HG02981 (cell line): ENCODE measurements at regions not wholly inside any gene's neighbourhood (a gene's known extent, or its start where the extent isn't known, plus 50 kb on each side); places are given as distances from the start of the nearest gene placed in this dataset.
"Not testable (repeated sequence)": the region's sequence is repeated elsewhere in the genome, so short reads cannot be mapped to it uniquely, and the experiment has no call there.

Experiments
- ATAC-seq: cut with Tn5 transposase; IDR thresholded peaks from one replicate; pipeline ENCODE4 v1.9.1; 2021; ENCODE audit warnings: mild to moderate bottlenecking, moderate library complexity; ENCODE audit not compliant: unreplicated experiment

DNA sequence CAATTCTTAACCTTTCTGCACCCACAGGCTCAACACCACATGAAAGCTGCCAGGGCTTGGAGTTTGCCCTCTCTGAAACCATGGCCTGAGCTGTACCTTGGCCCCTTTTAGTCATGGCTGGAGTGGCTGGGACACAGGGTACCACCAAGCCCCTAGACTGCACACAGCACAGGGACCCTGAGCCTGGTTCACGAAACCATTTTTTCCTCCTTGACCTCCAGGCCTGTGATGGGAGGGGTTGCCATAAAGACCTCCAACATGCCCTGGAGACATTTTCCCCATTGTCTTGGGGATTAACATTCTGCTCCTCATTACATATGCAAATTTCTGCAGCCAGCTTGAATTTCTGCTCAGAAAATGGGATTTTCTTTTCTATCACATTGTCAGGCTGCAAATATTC, 113.4 kb downstream of the XPNPEP1 start:
- not testable (repeated sequence) for ATAC-seq

DNA sequence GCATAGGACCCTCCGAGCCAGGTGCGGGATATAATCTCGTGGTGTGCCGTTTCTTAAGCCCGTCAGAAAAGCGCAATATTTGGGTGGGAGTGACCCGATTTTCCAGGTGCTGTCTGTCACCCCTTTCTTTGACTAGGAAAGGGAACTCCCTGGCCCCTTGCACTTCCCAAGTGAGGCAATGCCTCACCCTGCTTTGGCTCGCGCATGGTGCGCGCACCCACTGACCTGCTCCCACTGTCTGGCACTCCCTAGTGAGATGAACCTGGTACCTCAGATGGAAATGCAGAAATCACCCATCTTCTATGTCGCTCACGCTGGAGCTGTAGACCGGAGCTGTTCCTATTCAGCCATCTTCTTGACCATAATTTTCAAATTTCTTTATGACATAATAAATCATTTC, 122.1 kb downstream of the XPNPEP1 start:
- ATAC-seq, result not testable (repeated sequence)

GRCh38 chr10:109790647-109791046, 132.7 kb downstream of the XPNPEP1 start:
- no peak for ATAC-seq

DNA sequence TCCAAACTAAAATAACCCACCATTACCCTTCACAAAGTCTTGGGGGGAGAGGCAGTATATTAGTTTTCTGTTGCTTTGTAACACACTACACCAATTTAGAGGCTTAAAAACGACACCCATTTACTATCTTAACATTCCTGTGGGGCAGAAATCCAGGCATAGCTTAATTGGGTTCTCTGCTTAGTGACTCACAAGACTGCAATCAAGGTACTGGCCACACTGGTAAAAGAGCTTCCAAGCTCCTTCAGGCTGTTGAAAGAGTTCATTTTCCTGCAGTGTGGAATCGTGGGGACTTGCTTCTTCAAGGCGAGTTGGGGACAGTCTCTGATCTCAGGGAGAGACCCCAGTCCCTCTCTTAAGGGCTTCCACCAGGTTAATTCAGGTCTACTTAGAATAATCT, 139.1 kb downstream of the XPNPEP1 start:
- no peak for ATAC-seq

- ATAC-seq, result no peak
These were observed 140.0 kb downstream of the XPNPEP1 start for GRCh38 chr10:109783286-109783685.

DNA sequence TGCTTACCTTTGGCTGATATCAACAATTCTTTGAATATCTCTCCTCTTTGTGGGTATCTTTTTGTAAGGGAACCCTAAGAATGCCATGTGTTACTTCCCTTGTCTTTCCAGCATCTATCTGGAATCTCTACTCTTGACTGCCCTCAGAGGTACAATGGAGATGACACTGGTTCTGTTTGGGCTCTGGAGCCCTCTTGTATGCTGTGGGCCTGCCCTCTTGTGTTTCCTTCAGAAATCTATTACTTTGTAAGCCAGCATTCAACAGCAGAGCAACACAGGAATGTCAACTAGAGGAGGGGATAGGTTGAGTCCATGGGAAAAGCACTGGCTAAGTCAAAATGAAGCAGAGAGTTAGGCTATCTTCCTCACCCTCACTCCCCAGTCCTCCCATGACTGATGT, 142.3 kb downstream of the XPNPEP1 start:
- no peak for ATAC-seq

GRCh38 chr10:109778993-109779392, 144.3 kb downstream of the XPNPEP1 start:
- no peak for ATAC-seq

- no peak for ATAC-seq
These were observed 149.2 kb downstream of the XPNPEP1 start for GRCh38 chr10:109774121-109774440.

DNA sequence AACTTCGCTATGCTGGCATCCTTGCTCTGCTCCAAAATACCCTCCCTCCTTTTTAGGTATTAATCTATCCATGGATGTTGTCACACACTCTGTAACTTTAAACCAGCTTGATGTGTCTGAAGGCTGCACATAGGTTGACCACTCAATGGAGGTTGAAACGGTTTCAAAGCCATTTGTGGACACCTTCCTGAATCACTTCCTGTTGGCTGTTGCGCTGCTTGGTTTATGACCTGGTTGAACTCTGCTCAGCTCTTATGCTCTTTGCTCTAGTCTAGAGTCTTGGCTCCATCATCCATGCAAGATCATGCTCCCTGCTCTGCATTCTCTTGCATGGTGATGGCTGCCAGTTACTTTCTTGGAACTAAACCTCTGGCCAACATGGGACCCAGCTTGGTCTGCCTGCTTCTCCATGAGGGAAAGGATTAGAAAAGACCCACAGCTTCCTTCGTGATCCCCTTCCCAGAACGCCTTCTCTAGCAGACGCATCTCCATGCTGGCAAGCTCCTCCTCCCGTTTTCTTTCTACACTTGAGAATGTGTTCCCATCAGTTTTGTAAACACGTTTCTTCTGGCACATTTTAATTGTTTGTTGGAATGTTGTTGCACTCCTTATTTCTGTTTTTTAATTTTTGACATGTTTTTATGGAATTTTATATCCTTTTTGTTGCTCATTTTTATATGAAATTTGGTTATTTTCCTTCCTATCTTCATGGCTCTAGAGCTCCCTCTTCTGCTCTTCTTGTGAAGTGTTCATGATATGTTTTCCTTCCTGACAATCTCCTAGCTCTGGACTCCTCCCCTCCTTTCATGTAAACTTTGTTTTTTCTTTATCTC, 149.8 kb downstream of the XPNPEP1 start:
- peak; percentile 52 for ATAC-seq

DNA sequence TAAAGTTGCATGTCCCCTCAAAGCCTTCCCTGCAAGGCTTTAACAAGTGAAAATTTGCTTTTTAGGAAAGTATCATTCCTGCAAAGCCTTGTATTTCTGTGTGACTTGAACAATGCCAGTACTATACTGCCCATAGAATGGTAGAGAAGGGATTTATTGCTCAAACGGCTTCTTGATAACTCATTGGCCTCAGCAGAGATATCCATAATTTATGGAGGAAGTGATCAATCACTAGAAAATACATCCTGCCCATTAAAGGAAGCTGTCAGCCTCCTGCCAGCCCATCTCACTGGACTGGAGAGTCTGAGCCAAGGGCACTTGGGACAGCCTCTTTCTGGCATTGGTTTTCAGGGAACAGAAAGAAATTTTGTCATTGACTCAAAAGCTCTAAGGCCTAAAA, 152.6 kb downstream of the XPNPEP1 start:
- no peak for ATAC-seq

DNA sequence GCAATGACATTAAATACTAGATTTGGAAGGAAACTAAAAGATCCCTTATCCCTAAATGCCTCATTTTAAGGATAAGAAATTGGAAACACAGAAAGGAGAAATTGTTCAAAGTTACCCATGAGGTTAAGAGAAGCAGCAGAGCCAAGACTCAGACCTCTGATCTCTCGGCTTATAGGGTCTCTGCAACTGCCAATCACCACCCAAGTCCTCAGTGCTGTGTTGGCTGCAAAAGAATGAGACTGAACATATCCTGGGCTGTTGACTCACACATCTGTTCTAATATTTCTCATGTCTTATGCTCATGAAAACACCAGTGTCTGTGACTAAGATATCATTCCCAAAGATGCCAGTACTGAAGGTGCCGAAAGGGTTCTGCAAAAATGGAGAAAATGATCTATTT, 153.3 kb downstream of the XPNPEP1 start:
- ATAC-seq, result no peak

DNA sequence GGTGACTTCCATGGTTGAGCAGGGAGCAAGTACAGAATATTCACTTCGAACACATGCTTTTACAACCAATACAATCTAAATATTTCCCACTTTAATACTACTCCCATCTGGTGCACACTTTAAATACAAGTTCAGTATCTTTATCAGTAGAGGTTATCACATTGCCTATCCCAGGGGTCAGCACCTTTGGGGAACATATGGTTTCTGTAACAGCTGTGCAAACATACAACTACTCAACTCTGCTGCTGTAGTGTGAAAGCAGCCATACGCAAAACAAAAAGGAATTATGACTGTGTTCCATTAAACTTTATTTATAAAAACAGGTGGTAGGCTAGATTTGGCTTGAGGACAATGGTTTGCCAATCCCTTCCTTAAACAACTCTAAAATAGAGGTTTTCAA, 157.5 kb downstream of the XPNPEP1 start:
- ATAC-seq, result no peak

DNA sequence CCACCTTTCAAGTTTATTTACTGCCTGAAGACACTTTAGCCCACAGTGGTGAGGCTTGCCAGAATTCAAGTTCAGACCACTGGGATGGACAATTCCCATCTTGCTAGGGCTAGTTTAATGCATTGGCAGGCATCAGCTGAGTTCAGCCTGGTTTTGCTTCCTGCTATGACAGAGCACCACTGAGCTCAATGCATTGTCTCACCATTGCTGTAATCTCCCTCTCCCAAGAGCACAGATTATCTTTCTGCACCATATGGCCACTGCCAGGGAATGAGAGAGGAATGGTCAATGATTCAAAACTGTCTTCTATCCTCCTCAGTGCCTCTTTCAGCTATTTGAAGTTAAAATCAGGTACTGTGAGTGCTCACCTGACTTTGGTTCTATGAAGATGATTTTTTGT, 160.8 kb downstream of the XPNPEP1 start:
- ATAC-seq, result no peak

- ATAC-seq, result not testable (repeated sequence)
These were observed 165.6 kb downstream of the XPNPEP1 start for GRCh38 chr10:109757670-109758069.

GRCh38 chr10:109746861-109747260, 176.4 kb downstream of the XPNPEP1 start:
- ATAC-seq, result no peak

GRCh38 chr10:109744020-109744419, 179.3 kb downstream of the XPNPEP1 start:
- no peak for ATAC-seq

DNA sequence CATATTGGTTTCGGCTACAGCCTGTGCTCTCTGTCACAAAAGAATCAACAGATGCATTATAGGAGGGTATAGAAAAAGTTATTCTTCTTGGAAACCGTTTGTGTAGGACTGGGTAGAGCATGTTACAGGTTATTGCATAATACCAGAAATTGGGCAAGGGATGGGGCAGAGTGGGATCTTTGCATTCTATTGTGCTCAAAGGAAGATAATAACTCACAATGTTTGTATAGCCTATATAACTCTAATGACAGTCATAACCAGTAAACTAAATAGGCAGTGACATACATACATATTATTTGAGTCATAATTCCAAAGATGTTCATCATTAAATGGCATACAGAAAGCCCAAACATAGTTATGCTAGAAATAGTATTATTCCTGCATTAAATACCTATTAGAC, 179.7 kb downstream of the XPNPEP1 start:
- ATAC-seq, result no peak

GRCh38 chr10:109743146-109743545, 180.2 kb downstream of the XPNPEP1 start:
- no peak for ATAC-seq

DNA sequence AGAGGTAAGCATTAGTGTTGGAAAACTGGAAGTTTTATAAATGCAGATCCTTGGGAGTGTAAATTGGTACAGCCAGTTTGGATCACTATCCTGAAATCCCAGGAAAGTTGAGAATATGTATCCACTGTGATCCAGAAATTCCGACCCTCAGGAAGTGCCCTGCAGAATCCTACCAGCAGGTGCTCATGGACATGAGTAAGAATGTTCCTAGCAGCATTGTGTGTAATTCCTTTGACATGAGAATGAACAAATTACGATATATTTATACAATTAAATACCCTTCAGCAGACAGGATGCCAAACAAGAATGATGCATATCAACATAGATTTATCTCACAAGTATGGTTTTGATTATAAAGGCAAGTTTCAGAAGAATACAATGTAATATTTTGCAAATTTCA, 181.6 kb downstream of the XPNPEP1 start:
- ATAC-seq, result no peak

GRCh38 chr10:109740436-109740835, 182.9 kb downstream of the XPNPEP1 start:
- no peak for ATAC-seq

DNA sequence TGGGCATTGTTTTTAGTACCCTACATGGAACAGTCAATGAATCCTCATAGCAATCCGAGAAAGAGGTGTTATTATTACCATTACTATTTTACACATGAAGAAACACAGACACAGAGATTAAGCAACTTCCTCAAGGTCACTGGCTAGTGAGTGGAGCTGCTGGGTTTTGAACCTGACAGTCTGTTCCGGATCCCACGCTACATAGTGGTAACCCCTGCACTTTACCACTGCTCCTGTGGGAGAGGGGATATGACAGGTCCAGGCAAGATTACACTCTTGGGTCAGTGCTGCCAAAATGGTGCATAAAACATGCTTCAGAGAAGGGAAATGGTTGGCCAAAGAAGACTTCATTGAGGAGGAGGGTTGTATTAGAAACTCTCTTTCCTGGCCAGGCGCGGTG, 185.7 kb downstream of the XPNPEP1 start:
- ATAC-seq, result no peak

- no peak for ATAC-seq
These were observed 186.3 kb downstream of the XPNPEP1 start for GRCh38 chr10:109737009-109737408.

- no peak for ATAC-seq
These were observed 187.5 kb downstream of the XPNPEP1 start for GRCh38 chr10:109735776-109736175.
